IMR-90 (cell line): ENCODE measurements at regions not wholly inside any gene's neighbourhood (a gene's known extent, or its start where the extent isn't known, plus 50 kb on each side); places are given as distances from the start of the nearest gene placed in this dataset.

Experiments
- ATAC-seq: fragments of 200-7000 bp; cut with Tn5 transposase; 2 replicates; pipeline ENCODE4 v1.9.1; 2020; ENCODE audit warnings: low read depth, mild to moderate bottlenecking, moderate library complexity
- BruUV-seq: library from RNA; stranded (reverse); fragments of 400-500 nt; replicated peaks from 2 replicates; lab custom pipeline; 2021; lab: Mats Ljungman, UMichigan
- CTCF ChIA-PET: fragments of 300-600 bp; formaldehyde crosslinking; extraction: SDS; loops from one replicate; lab custom pipeline; 2021; ENCODE audit warnings: antibody characterized with exemption; lab: Yijun Ruan, JAX
- POLR2A ChIA-PET: fragments of 300-600 bp; sonication (Branson Sonifier 250); formaldehyde crosslinking; loops from one replicate; lab custom pipeline; 2022; ENCODE audit warnings: antibody characterized with exemption; ENCODE audit not compliant: unreplicated experiment; lab: Charles Lee
- DNase-seq: peaks from one replicate; pipeline ENCODE4 v3.0.0; 2013
- H2AFZ ChIP-seq: replicated peaks from 2 replicates; pipeline ENCODE3; 2013; ENCODE audit warnings: low read length, mild to moderate bottlenecking; ENCODE audit not compliant: poor library complexity
- H2AK5ac ChIP-seq: 2 replicates; pipeline ENCODE4 v1.6.1; 2013; ENCODE audit warnings: low read depth, low read length, inconsistent platforms
- H2AK9ac ChIP-seq: replicated peaks from 2 replicates; pipeline ENCODE3; 2013; ENCODE audit warnings: mild to moderate bottlenecking, low read depth, low read length, moderate library complexity; ENCODE audit not compliant: poor library complexity
- H2BK120ac ChIP-seq: 2 replicates; pipeline ENCODE4 v1.6.1; 2013; ENCODE audit warnings: low read depth, low read length, inconsistent platforms
- H2BK15ac ChIP-seq: 3 replicates; pipeline ENCODE4 v1.6.1; 2013; ENCODE audit warnings: low read depth, low read length, inconsistent platforms
- H2BK20ac ChIP-seq: 2 replicates; pipeline ENCODE4 v1.6.1; 2013; ENCODE audit warnings: low read depth, mild to moderate bottlenecking, inconsistent platforms, low read length, moderate library complexity
- H2BK5ac ChIP-seq: 2 replicates; pipeline ENCODE4 v1.6.1; 2013; ENCODE audit warnings: mild to moderate bottlenecking, low read depth, low read length, inconsistent platforms; ENCODE audit not compliant: poor library complexity, severe bottlenecking
- H3K14ac ChIP-seq: replicated peaks from 2 replicates; pipeline ENCODE4 v1.6.1; 2013; ENCODE audit warnings: low read depth, low read length, inconsistent platforms
- H3K18ac ChIP-seq: 2 replicates; pipeline ENCODE4 v1.6.1; 2013; ENCODE audit warnings: low read depth, low read length, control low read depth
- H3K23ac ChIP-seq: 2 replicates; pipeline ENCODE4 v1.6.1; 2013; ENCODE audit warnings: low read depth, low read length, inconsistent platforms
- H3K27ac ChIP-seq: 2 replicates; pipeline ENCODE4 v1.5.1; 2013; ENCODE audit warnings: mild to moderate bottlenecking, control low read depth, low read length; ENCODE audit not compliant: insufficient read depth
- H3K27me3 ChIP-seq: 2 replicates; pipeline ENCODE4 v1.6.1; 2013; ENCODE audit warnings: low read length; ENCODE audit not compliant: control insufficient read depth, insufficient read depth
- H3K36me3 ChIP-seq: 2 replicates; pipeline ENCODE4 v1.6.1; 2013; ENCODE audit warnings: low read length, mixed read lengths; ENCODE audit not compliant: control insufficient read depth, insufficient read depth
- H3K4ac ChIP-seq: 2 replicates; pipeline ENCODE4 v1.6.1; 2013; ENCODE audit warnings: low read depth, low read length, inconsistent platforms
- H3K4me1 ChIP-seq: 2 replicates; pipeline ENCODE4 v1.6.1; 2013; ENCODE audit warnings: low read length, mixed read lengths; ENCODE audit not compliant: control insufficient read depth, insufficient read depth
- H3K4me2 ChIP-seq: 2 replicates; pipeline ENCODE4 v1.6.1; 2013; ENCODE audit warnings: low read depth, mild to moderate bottlenecking, control low read depth, low read length, moderate library complexity
- H3K4me3 ChIP-seq: 2 replicates; pipeline ENCODE4 v1.5.1; 2013; ENCODE audit warnings: low read depth, mild to moderate bottlenecking, control low read depth, low read length, moderate library complexity; ENCODE audit not compliant: insufficient read depth
- H3K56ac ChIP-seq: 2 replicates; pipeline ENCODE4 v1.6.1; 2013; ENCODE audit warnings: low read length, inconsistent platforms; ENCODE audit not compliant: insufficient read depth; ENCODE audit errors: extremely low read depth
- H3K79me1 ChIP-seq, 2 experiments: 2 replicates each; pipeline ENCODE4 v1.6.1; 2013; ENCODE audit warnings: low read length in 2 of 2, inconsistent platforms in 1 of 2, low read depth in 1 of 2
- H3K9ac ChIP-seq: 2 replicates; pipeline ENCODE4 v1.6.1; 2013; ENCODE audit warnings: low read depth, low read length, control low read depth
- H3K9me1 ChIP-seq: 2 replicates; pipeline ENCODE4 v1.6.1; 2013; ENCODE audit warnings: low read length, inconsistent platforms; ENCODE audit not compliant: insufficient read depth
- H3K9me3 ChIP-seq: 2 replicates; pipeline ENCODE4 v1.6.1; 2013; ENCODE audit warnings: low read length; ENCODE audit not compliant: control insufficient read depth, insufficient read depth
- H4K20me1 ChIP-seq: 2 replicates; pipeline ENCODE4 v1.6.1; 2013; ENCODE audit warnings: low read length, inconsistent platforms; ENCODE audit not compliant: insufficient read depth
- H4K5ac ChIP-seq: 2 replicates; pipeline ENCODE4 v1.6.1; 2013; ENCODE audit warnings: mild to moderate bottlenecking, low read depth, low read length, control low read depth
- H4K8ac ChIP-seq, 2 experiments: 2 replicates each; pipeline ENCODE4 v1.6.1; 2013; ENCODE audit warnings: low read depth in 2 of 2, low read length in 2 of 2, control low read depth in 1 of 2, inconsistent platforms in 1 of 2
- H4K91ac ChIP-seq: 2 replicates; pipeline ENCODE4 v1.6.1; 2013; ENCODE audit warnings: low read depth, low read length, inconsistent platforms; ENCODE audit not compliant: insufficient read depth
- BHLHE40 ChIP-seq: fragments of 150-350 bp; IDR thresholded peaks from 2 replicates; pipeline ENCODE4 v1.6.1; 2016; ENCODE audit warnings: mild to moderate bottlenecking, low read depth, low read length
- CHD1 ChIP-seq: IDR thresholded peaks from 2 replicates; pipeline ENCODE4 v1.6.1; 2012; ENCODE audit warnings: low read depth, low read length, improper control_type of control experiment
- NFE2L2 ChIP-seq: fragments of 150-350 bp; IDR thresholded peaks from 2 replicates; pipeline ENCODE4 v1.6.1; 2016; ENCODE audit warnings: low read depth, mild to moderate bottlenecking, low read length
- RAD21 ChIP-seq: IDR thresholded peaks from 2 replicates; pipeline ENCODE4 v1.6.1; 2012; ENCODE audit warnings: low read length, improper control_type of control experiment
- RCOR1 ChIP-seq: IDR thresholded peaks from 2 replicates; pipeline ENCODE4 v1.6.1; 2012; ENCODE audit warnings: mild to moderate bottlenecking, low read length, improper control_type of control experiment; ENCODE audit not compliant: insufficient replicate concordance
- WGBS, 2 experiments: methylation state at CpG; one replicate each; pipeline versions ENCODE4 v1.1.5 to v1.1.7; 2013; ENCODE audit warnings: missing lambda C conversion rate in 2 of 2; ENCODE audit not compliant: insufficient read length in 1 of 2; ENCODE audit errors: extremely low coverage in 2 of 2; 5-methylcytosine and 5-hydroxymethylcytosine counted together
- dilution Hi-C: fragments of 300-500 bp; cut with HindIII; formaldehyde crosslinking; loops from one replicate; pipeline ENCODE4 v1.14.3; 2018; ENCODE audit warnings: low sequenced_read_pairs; ENCODE audit not compliant: unreplicated experiment
- in situ Hi-C: fragments of 300-500 bp; cut with MboI; formaldehyde crosslinking; loops from 3 replicates; pipeline ENCODE4 v1.14.3; 2019; ENCODE audit warnings: low sequenced_read_pairs, inconsistent platforms, mixed read lengths
- intact Hi-C: fragments of 100-400 bp; cut with micrococcal nuclease; formaldehyde crosslinking; loops from 2 replicates; pipeline ENCODE4 v1.10.0; 2022

- intact Hi-C loops = no loop called here
- no peaks in the 10 kb centered on the region for H3K4me1 ChIP-seq
- H4K91ac ChIP-seq = no peak overlapping the region
- no peak overlapping the region for H3K14ac ChIP-seq
- no peak overlapping the region for H4K5ac ChIP-seq
- no peak overlapping the region for H3K23ac ChIP-seq
- H2BK120ac ChIP-seq = no peak overlapping the region
- no CpG with 5 or more reads among the region's 5 CpGs for WGBS, 2 experiments
- H3K27ac ChIP-seq = no peak overlapping the region
- H4K20me1 ChIP-seq = peaks cover 53% of the 10 kb centered on the region
- no peak overlapping the region for H3K4me2 ChIP-seq
- no peak overlapping the region for H2AK5ac ChIP-seq
- peaks cover 45 to 67% of the 10 kb centered on the region in 2 experiments for H3K79me1 ChIP-seq
- H2BK5ac ChIP-seq = no peak overlapping the region
- no peak for ATAC-seq
- H2BK15ac ChIP-seq = no peak overlapping the region
- no peak overlapping the region for H3K18ac ChIP-seq
- no peaks in the 10 kb centered on the region for H3K27me3 ChIP-seq
- TF ChIP-seq RCOR1 (no peak), RAD21 (no peak), CHD1 (no peak), NFE2L2 (no peak), BHLHE40 (no peak)
- H3K36me3 ChIP-seq = peaks cover 4% of the 10 kb centered on the region
- no TSS peak for BruUV-seq
- dilution Hi-C loops = no loop called here
- in situ Hi-C loops = no loop called here
- H3K56ac ChIP-seq = no peak overlapping the region
- no peak overlapping the region for H2AK9ac ChIP-seq
- no peak overlapping the region for H2AFZ ChIP-seq
- no peak overlapping the region for H3K4me3 ChIP-seq
- DNase-seq = no peak
- CTCF ChIA-PET = no interaction called here
- H4K8ac ChIP-seq = no peak overlapping the region
- H3K9me3 ChIP-seq = no peaks in the 10 kb centered on the region
- H3K9me1 ChIP-seq = peaks cover 19% of the 10 kb centered on the region
- H3K4ac ChIP-seq = no peak overlapping the region
- H3K9ac ChIP-seq = no peak overlapping the region
- no peak overlapping the region for H2BK20ac ChIP-seq
- POLR2A ChIA-PET = no interaction called here
These were observed 68.4 kb upstream of the CYP2D6 start for GRCh38 chr22:42199025-42199424.
